ENCODE measurements at regions not wholly inside any gene's neighbourhood (a gene's known extent, or its start where the extent isn't known, plus 50 kb on each side); places are given as distances from the start of the nearest gene placed in this dataset.
A peak's percentile ranks its signal among the peaks of the same experiment; 100 is the strongest.

GRCh38 chr15:37638116-37638515 is 296.3 kb upstream of the TMCO5A start:
- DNase-seq (ENCODE audit: low read depth): no peak
- H3K4me3 ChIP-seq (ENCODE audit: low read depth, low read length): no peak overlapping the region

DNA sequence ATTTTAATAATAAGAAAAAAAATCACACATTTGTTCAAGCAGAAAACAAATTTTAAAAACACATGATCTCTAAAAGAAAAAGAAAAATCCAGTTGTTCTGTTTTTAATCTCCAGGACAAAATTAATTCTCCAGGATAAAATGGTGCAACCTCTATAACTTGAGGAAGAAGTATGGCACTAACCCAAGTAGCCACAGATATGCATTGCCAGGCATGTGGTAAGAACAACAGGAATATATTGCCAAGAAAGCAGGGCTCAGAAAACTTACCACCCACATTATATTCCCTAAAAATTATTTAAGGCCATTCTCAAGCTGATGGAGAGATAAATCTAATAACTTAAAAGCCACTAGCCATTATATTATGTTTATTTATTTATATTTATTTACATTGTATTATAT is 295.7 kb upstream of the TMCO5A start:
- no peak overlapping the region for H3K4me3 ChIP-seq (ENCODE audit: low read depth, low read length)
- no peak for DNase-seq (ENCODE audit: low read depth)

DNA sequence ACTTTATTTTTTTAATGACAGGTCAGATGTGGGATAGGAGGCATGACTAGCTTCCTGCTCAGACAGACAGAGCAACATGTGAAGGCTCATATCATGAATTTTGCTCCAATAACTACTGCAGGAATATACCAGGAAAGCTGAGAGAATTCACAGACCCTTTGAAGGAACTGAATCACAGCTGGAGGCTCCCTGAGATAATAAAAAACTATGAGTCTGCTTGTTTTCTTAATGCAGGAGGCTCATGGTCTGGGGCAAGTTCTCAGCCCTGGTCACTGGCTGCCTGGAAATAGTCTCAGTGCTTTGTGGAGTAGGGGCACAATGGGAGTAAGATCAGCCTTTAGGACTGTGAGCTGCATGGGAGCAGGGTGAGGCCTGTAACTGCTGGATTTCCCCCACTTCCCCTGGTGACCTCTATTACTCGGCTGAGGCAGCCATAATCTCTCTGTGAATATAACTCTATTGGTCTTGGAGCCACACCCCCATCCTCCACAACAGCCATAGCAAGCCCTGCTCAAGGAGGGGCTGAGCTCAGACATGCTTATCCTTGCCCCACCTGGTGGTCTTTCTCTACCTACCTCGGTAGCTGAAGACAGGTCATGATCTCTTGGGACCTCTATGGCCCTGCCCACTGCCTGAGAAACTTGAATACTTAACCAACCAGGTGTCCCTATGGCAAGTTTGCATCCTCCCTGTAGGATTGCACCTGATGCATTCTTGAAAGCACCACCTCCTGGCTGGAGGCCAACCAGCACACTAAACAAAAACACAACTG is 281.6 kb upstream of the TMCO5A start:
- no peak overlapping the region for H3K4me3 ChIP-seq (ENCODE audit: low read depth, low read length)

GRCh38 chr15:37678124-37678523 is 256.3 kb upstream of the TMCO5A start:
- H3K4me3 ChIP-seq (ENCODE audit: low read depth, low read length): no peak overlapping the region
- DNase-seq (ENCODE audit: low read depth): no peak

More for the DNA sequence above, 281.6 kb upstream of the TMCO5A start:
- no peak for DNase-seq (ENCODE audit: low read depth)

DNA sequence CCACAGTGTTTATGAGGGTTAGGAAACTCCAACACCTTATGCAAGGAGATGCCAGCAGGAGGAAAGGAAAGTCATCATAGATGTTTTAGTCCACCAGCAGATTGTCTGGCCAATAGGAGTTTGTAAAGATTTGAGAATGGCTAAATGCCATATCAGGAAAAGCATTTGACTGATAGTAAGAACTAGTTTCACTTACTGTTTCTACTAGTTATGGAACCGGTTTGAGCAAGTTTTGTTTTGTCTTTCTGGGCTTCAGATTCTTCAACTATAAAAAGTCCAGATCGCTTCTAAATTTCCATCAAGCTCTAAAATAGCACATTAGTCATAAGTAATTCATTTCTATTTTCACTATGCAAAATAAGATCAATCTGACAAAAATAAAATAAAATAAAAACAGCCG is 254.8 kb upstream of the TMCO5A start:
- no peak overlapping the region for H3K4me3 ChIP-seq (ENCODE audit: low read depth, low read length)

GRCh38 chr15:37682304-37682703 is 252.1 kb upstream of the TMCO5A start:
- H3K4me3 ChIP-seq (ENCODE audit: low read depth, low read length): no peak overlapping the region
- DNase-seq (ENCODE audit: low read depth): no peak

More for the DNA sequence above, 254.8 kb upstream of the TMCO5A start:
- no peak for DNase-seq (ENCODE audit: low read depth)

DNA sequence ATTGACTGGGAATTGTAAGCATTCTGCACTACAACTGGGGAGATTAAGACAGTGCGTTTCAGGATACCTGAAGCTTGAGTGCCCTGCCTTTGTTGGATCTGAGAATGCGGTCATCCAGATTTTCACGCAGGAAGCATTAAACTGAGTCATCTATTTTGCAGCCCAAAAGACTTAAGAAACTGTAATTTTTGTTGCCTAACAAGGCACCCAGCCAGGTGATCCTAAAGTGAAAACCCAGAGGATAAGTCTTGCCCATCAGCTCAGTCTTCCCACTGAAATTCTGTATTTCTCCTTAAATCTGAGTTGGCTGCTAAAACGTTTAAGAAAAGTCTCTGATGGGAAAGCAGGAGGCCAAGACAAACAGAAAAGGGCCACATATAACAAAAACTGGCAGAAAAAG is 242.5 kb upstream of the TMCO5A start:
- no peak overlapping the region for H3K4me3 ChIP-seq (ENCODE audit: low read depth, low read length)
- peak; percentile 5 for DNase-seq (ENCODE audit: low read depth)

- no peak overlapping the region for H3K4me3 ChIP-seq (ENCODE audit: low read depth, low read length)
- no peak for DNase-seq (ENCODE audit: low read depth)
Observed at GRCh38 chr15:37693926-37694325, 240.5 kb upstream of the TMCO5A start.

GRCh38 chr15:37695719-37696118 is 238.7 kb upstream of the TMCO5A start:
- peak; percentile 18 for DNase-seq (ENCODE audit: low read depth)
- no peak overlapping the region for H3K4me3 ChIP-seq (ENCODE audit: low read depth, low read length)

DNA sequence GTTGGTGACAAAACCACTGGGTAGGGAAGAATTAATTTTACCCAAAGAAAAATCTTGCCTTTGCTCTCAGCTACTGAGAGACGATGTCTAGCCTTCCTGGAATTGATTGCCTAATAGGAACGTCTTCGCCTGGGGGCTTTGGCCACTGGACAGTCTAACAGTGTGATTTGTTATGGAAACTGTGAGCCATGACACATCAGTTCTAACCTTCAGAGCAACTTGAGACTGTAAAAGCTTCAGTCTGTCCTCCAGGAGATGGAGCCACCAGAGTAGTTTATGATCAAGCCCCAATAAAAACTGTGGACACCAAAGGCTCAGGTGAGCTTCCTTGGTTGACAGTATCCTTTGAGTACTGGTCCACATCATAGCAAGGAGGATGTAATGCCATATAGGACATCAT is 235.8 kb upstream of the TMCO5A start:
- H3K4me3 ChIP-seq (ENCODE audit: low read depth, low read length): no peak overlapping the region
- no peak for DNase-seq (ENCODE audit: low read depth)

DNA sequence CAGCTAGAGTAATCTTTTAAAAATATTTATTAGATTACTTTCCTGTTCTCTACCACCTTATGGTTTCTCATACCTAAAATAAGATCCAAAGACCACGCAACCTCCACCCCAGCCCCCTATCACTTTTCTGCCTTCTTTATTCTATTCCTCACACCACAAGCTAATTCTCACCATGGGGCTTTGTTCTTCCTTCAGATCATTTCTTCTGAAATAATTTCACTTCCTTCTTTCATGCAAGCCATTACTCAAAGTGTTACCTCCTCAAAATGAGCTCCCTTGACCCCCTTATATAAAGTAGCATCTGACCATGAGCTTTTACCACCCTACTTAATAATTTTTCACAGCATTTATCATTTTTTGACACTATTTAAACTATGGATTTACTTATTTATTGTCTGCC is 233.2 kb upstream of the TMCO5A start:
- no peak for DNase-seq (ENCODE audit: low read depth)
- H3K4me3 ChIP-seq (ENCODE audit: low read depth, low read length): no peak overlapping the region

DNA sequence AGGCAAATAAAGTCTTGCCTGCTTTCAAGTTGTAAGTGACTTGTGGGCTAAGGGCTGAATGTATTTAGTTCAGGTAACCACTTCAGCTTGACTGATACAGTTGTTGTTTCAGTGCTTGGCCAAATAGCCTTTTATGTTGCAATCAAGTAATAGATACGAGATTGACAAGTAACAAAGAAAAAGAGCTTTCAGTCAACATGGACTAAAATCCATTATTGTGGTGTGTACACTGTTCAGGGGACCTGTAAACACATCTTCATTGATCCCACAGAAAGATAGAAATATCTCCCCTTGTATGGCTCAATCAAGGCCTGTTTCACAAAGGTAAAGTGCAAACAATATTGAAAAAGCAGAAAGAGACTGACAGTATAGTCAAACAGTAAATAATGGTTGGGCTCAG is 224.8 kb upstream of the TMCO5A start:
- H3K4me3 ChIP-seq (ENCODE audit: low read depth, low read length): no peak overlapping the region
- no peak for DNase-seq (ENCODE audit: low read depth)

GRCh38 chr15:37715101-37715500 is 219.3 kb upstream of the TMCO5A start:
- no peak for DNase-seq (ENCODE audit: low read depth)
- H3K4me3 ChIP-seq (ENCODE audit: low read depth, low read length): no peak overlapping the region

- H3K4me3 ChIP-seq (ENCODE audit: low read depth, low read length): no peak overlapping the region
- no peak for DNase-seq (ENCODE audit: low read depth)
Observed at GRCh38 chr15:37720267-37720666, 214.2 kb upstream of the TMCO5A start.

DNA sequence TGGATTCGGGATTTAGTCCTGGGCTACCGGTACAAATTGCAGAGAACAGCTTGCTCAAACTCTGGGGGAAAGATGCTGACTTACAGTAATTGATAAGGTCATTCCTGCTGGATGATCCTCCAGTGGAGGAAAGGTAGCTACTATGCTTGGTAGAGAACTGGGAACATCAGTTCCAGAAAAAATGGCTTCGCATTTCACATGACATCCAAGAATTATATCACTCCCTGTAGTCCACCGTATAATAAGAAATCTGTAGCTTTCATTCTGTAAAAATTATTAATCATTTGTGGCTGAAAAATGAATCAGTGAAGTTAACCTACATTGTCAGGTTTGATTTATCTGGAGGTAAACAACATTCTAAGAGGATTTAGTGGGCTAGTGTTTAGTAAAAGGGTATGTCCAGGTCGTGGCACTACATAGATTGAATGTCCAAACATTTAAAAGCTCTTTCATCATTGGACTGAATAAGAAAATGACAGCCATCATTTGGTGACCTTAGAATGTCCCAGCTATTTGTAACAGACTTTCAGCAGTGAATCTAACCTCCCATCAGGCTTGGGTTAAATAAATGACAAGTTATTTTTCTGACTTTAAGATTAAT is 203.2 kb upstream of the TMCO5A start:
- H3K4me3 ChIP-seq (ENCODE audit: low read depth, low read length): no peak overlapping the region
- no peak for DNase-seq (ENCODE audit: low read depth)

DNA sequence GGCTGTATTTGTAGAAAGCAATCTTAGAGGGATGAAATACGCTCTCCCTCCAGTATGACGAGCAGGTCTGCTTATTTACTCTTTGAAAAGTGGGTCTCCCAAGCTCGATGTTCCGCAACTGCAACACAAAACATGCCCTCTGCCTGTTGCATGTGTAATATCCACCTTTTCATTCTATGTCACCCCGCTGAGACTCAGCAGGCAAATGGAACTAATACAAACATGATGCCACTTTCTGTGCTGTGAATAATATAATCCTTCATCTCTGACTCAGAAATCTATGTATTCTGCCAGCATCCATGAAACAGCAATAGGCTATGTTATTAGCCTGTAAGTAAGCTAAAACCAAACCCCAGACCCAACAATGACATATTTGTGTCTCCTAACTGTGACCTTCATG is 200.8 kb upstream of the TMCO5A start:
- no peak for DNase-seq (ENCODE audit: low read depth)

GRCh38 chr15:37740623-37741141 is 193.8 kb upstream of the TMCO5A start:
- H3K4me3 ChIP-seq (ENCODE audit: low read depth, low read length): no peak overlapping the region
- DNase-seq (ENCODE audit: low read depth): no peak

More for the DNA sequence above, 200.8 kb upstream of the TMCO5A start:
- H3K4me3 ChIP-seq (ENCODE audit: low read depth, low read length): no peak overlapping the region

DNA sequence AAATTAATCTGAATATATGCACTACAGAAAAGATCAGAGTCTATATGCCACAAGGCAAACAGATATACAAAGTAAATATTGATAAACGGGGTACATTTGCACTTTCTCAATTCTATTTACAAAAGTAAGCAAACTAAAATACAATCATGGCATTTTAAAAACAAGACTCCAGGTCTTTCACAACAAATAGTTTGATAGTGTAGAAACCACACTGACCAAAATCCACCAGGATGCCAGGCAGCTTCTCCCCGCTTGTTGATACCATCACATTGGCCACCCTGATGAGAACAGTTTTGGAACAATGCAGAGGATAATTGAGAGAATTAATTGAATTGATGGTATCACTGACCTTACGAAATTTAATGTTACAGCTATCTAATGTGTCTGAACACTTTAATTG is 190.6 kb upstream of the TMCO5A start:
- no peak overlapping the region for H3K4me3 ChIP-seq (ENCODE audit: low read depth, low read length)

GRCh38 chr15:37744521-37744920 is 189.9 kb upstream of the TMCO5A start:
- H3K4me3 ChIP-seq (ENCODE audit: low read depth, low read length): no peak overlapping the region
- DNase-seq (ENCODE audit: low read depth): no peak

More for the DNA sequence above, 190.6 kb upstream of the TMCO5A start:
- DNase-seq (ENCODE audit: low read depth): no peak

GRCh38 chr15:37751401-37751800 is 183.0 kb upstream of the TMCO5A start:
- DNase-seq (ENCODE audit: low read depth): no peak
- no peak overlapping the region for H3K4me3 ChIP-seq (ENCODE audit: low read depth, low read length)

DNA sequence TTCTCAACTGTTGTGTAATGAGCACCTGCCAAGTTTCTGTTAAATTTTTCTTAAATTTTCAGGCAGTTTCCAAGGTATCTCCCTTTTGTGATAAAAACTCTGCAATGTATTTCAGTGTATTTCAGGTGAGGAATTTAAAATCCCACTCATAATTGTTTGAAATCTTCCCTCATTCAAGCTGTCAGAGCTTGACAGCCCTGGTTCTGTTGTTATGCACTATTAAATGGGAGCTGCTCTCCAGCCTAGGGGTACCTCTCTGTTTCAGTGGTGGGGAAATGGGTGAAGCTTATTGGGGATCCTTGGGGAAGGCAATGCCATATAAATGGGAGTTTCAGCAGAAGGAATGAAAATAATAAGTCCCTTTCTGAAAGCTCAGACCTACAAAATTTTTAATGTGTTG is 178.0 kb upstream of the TMCO5A start:
- H3K4me3 ChIP-seq (ENCODE audit: low read depth, low read length): no peak overlapping the region

More for the DNA sequence above, 178.0 kb upstream of the TMCO5A start:
- no peak for DNase-seq (ENCODE audit: low read depth)
